Prostate gland (tissue), 2 donors: ENCODE measurements at regions not wholly inside any gene's neighbourhood (a gene's known extent, or its start where the extent isn't known, plus 50 kb on each side); places are given as distances from the start of the nearest gene placed in this dataset.

Experiments
- POLR2A ChIP-seq: fragments of 450-650 bp; IDR thresholded peaks from one replicate; pipeline ENCODE4 v1.6.1; 2016; ENCODE audit warnings: antibody characterized with exemption, mild to moderate bottlenecking
- POLR2AphosphoS5 ChIP-seq: sonication (generic); formaldehyde crosslinking; IDR thresholded peaks from one replicate; pipeline ENCODE4 v1.6.1; 2017; ENCODE audit warnings: antibody characterized with exemption
- TF ChIP-seq, protein P1 (sequence below), 4 experiments: fragments of 200-600 bp in 2 of 4; fragments of 450-650 bp in 2 of 4; sonication (generic) in 2 of 4; IDR thresholded peaks; 1 replicate in 3 of 4; 2 replicates in 1 of 4; pipeline ENCODE4 v1.5.1; 2016 to 2019; ENCODE audit warnings: antibody characterized with exemption in 4 of 4, mild to moderate bottlenecking in 2 of 4, moderate library complexity in 2 of 4

DNA sequence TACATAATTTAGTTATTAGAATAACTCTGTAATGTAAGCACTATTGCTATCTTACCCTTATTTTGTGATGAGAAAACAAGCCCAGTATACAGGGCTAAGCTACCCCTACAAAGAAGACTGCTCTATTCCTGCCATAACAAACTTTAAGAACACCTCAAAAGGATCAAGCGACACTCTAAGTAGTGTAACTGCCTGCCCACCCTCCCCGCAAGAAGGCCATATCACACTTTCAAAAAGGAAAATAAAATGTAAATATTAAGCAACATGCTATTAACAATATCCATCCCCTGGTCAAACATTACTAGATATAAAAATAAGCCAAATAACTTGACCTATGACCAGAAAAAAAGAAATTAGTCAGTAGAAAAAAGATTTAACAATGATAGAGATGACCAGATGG is 741.7 kb upstream of the CNTNAP5 start:
- TF ChIP-seq POLR2A = no peak
- TF ChIP-seq POLR2AphosphoS5 = no peak
- TF ChIP-seq, protein P1, sequence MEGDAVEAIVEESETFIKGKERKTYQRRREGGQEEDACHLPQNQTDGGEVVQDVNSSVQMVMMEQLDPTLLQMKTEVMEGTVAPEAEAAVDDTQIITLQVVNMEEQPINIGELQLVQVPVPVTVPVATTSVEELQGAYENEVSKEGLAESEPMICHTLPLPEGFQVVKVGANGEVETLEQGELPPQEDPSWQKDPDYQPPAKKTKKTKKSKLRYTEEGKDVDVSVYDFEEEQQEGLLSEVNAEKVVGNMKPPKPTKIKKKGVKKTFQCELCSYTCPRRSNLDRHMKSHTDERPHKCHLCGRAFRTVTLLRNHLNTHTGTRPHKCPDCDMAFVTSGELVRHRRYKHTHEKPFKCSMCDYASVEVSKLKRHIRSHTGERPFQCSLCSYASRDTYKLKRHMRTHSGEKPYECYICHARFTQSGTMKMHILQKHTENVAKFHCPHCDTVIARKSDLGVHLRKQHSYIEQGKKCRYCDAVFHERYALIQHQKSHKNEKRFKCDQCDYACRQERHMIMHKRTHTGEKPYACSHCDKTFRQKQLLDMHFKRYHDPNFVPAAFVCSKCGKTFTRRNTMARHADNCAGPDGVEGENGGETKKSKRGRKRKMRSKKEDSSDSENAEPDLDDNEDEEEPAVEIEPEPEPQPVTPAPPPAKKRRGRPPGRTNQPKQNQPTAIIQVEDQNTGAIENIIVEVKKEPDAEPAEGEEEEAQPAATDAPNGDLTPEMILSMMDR (IDR thresholded peaks at IDR 0.05) = no peak
